Breast epithelium (tissue), 3 donors: ENCODE measurements at regions not wholly inside any gene's neighbourhood (a gene's known extent, or its start where the extent isn't known, plus 50 kb on each side); places are given as distances from the start of the nearest gene placed in this dataset.

Experiments
- CTCF ChIP-seq, 3 donors: fragments of 450-650 bp; IDR thresholded peaks; one replicate each; pipeline ENCODE4 v1.5.1; 2016 to 2017; ENCODE audit warnings: antibody characterized with exemption in 3 of 3, mild to moderate bottlenecking in 3 of 3, moderate library complexity in 3 of 3
- POLR2A ChIP-seq: fragments of 450-650 bp; IDR thresholded peaks from one replicate; pipeline ENCODE4 v1.6.1; 2016; ENCODE audit warnings: antibody characterized with exemption, mild to moderate bottlenecking, moderate library complexity
- POLR2AphosphoS5 ChIP-seq, 3 donors: sonication (generic); formaldehyde crosslinking; IDR thresholded peaks; one replicate each; pipeline ENCODE4 v1.6.1; 2017; ENCODE audit warnings: antibody characterized with exemption in 3 of 3

- TF ChIP-seq CTCF (IDR thresholded peaks at IDR 0.05) (no peak), POLR2A (no peak), POLR2AphosphoS5 (IDR thresholded peaks at IDR 0.05) (no peak)
Observed at GRCh38 chr4:79657379-79657778, 249.4 kb upstream of the GK2 start.
